Fibroblast of pulmonary artery (primary cell): ENCODE measurements at regions not wholly inside any gene's neighbourhood (a gene's known extent, or its start where the extent isn't known, plus 50 kb on each side); places are given as distances from the start of the nearest gene placed in this dataset.

Experiments used
- DNase-seq: peaks from one replicate; pipeline ENCODE4 v3.0.0-alpha.2; 2010; ENCODE audit warnings: low read depth
- H3K4me3 ChIP-seq: replicated peaks from 2 replicates; pipeline ENCODE4 v1.5.1; 2011; ENCODE audit warnings: low read depth, mild to moderate bottlenecking, control low read depth, low read length, moderate library complexity
- CTCF ChIP-seq: IDR thresholded peaks from 2 replicates; pipeline ENCODE4 v1.5.1; 2011; ENCODE audit warnings: mild to moderate bottlenecking, control low read depth, low read length, inconsistent platforms; ENCODE audit errors: missing control alignments

GRCh38 chr5:164059471-164059870, 554.1 kb downstream of the MAT2B start:
- no peak overlapping the region for H3K4me3 ChIP-seq
- TF ChIP-seq CTCF: no peak
- DNase-seq: no peak

- no peak for TF ChIP-seq CTCF
- DNase-seq: no peak
- H3K4me3 ChIP-seq: no peak overlapping the region
Observed at GRCh38 chr5:164060786-164061355, 555.5 kb downstream of the MAT2B start.

DNA sequence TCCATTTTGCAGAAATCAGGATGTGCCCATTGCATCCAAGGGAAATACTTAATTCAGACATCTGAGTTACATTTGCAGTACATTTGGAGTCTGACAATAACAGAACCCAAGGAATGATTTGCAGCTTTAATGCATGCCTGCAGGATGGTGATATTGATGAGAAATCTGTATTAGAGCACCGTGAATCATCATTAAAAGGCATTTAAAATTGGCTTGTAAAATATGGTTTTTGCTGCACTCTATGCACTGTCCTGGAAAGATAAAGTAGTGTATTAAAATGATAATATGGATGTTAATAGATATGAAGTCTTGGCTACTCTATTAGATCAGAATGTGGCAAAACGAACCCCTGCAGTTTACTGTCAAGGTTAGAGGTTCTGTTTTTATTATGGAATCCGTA, 556.9 kb downstream of the MAT2B start:
- no peak overlapping the region for H3K4me3 ChIP-seq
- DNase-seq: no peak
- no peak for TF ChIP-seq CTCF

- DNase-seq: no peak
- H3K4me3 ChIP-seq: no peak overlapping the region
- TF ChIP-seq CTCF: no peak
Observed at GRCh38 chr5:164065266-164065665, 559.8 kb downstream of the MAT2B start.

DNA sequence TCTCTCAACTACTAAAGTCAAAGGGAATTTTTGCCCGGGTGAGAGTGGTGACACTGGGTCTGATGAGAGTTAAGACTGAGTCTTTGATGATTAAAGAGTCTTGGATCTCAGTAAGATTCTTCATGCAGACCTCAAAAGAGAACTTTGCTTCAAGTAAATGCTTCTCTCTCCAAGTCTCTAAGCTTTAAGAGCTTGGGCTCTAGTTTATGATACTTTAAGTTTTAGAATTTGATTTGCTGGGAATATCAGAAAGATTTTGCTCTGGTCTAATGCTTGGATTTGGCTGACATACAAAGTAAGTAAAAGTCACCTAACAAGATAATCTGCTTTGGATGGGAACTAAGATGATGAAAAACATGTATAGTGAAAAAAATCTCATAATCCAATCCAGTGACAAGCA, 566.3 kb downstream of the MAT2B start:
- no peak overlapping the region for H3K4me3 ChIP-seq
- no peak for DNase-seq
- no peak for TF ChIP-seq CTCF

DNA sequence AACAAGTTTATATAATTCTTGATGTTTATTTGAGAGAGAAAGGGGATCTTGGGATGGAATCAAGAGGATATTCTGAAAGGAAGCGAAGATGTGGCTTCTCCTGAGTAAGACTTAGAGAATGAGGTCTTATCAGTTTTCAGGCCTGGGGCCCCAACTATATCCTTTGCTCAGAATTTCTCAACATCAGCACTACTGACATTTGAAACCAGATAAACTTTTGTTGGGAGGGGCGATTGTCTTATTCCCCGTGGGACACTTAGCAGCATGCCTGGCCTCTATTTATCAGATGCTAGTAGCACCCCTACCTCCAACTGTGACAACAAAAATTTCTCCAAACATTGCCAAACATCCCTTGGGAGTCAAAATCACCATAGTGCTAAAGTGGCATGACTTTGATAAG, 567.7 kb downstream of the MAT2B start:
- peak; percentile 10 for DNase-seq
- TF ChIP-seq CTCF: no peak
- no peak overlapping the region for H3K4me3 ChIP-seq

DNA sequence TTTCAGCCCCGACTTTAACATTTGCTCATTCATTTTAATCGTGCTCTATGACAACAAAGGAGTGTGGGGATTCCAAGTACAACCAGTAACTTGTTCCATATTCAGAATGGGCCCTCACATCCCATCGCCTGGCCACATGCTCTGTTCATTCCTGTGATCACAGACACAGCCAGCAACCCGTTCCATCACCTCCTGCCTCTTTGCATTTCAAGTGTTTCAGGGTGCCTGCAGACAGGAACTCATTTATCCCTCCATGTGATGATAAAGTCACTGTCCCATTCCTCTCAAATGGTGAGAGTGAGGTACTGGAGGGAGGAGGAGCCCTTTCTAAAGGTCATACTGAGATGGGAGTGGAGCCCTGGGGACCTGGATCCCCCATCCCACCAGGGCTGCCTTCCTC, 571.1 kb downstream of the MAT2B start:
- no peak for TF ChIP-seq CTCF
- DNase-seq: no peak

More for the DNA sequence above, 571.1 kb downstream of the MAT2B start:
- H3K4me3 ChIP-seq: no peak overlapping the region
